GM12892 (cell line): ENCODE measurements at regions not wholly inside any gene's neighbourhood (a gene's known extent, or its start where the extent isn't known, plus 50 kb on each side); places are given as distances from the start of the nearest gene placed in this dataset.

Experiments
- POLR2A ChIP-seq: IDR thresholded peaks from 2 replicates; pipeline ENCODE4 v1.6.1; 2011; ENCODE audit warnings: low read depth, low read length, control low read depth
- POLR2AphosphoS5 ChIP-seq: IDR thresholded peaks from 2 replicates; pipeline ENCODE4 v1.6.1; 2011; ENCODE audit warnings: low read depth, low read length, control low read depth

GRCh38 chr2:5908071-5908470 lies 215.9 kb downstream of the SOX11 start:
- no peak for TF ChIP-seq POLR2AphosphoS5
- no peak for TF ChIP-seq POLR2A
